SIG-M5 treated with dmso at 0.1 percent for 504 hours (cell line): ENCODE measurements at regions not wholly inside any gene's neighbourhood (a gene's known extent, or its start where the extent isn't known, plus 50 kb on each side); places are given as distances from the start of the nearest gene placed in this dataset.

Experiments
- DNase-seq: peaks from one replicate; lab custom pipeline; 2025; ENCODE audit not compliant: unreplicated experiment; lab: John Stamatoyannopoulos, UW

GRCh38 chr4:182192511-182193181, 50.6 kb upstream of the TENM3 start:
- DNase-seq, result no peak

DNA sequence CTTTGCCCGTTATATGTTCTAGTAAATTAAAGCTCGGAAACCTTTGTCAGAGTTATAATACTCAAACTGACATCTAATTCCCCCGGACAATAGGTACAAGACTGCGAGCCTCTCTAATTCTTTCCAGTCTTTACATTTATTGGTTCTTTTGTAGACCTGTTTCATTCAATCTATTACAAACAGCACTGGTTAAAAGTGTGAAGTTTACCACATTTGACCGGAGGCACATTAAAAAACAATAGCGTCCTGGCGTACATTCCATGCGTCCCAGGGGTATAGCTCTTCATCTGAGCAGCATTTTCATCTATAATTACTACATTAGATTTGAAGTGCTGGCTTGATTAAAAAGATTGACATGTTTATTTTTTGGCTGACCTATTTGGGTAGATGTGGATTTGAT, 49.9 kb upstream of the TENM3 start:
- DNase-seq, result no peak
